ENCODE measurements at regions not wholly inside any gene's neighbourhood (a gene's known extent, or its start where the extent isn't known, plus 50 kb on each side); places are given as distances from the start of the nearest gene placed in this dataset.
A peak's percentile ranks its signal among the peaks of the same experiment; 100 is the strongest.

DNA sequence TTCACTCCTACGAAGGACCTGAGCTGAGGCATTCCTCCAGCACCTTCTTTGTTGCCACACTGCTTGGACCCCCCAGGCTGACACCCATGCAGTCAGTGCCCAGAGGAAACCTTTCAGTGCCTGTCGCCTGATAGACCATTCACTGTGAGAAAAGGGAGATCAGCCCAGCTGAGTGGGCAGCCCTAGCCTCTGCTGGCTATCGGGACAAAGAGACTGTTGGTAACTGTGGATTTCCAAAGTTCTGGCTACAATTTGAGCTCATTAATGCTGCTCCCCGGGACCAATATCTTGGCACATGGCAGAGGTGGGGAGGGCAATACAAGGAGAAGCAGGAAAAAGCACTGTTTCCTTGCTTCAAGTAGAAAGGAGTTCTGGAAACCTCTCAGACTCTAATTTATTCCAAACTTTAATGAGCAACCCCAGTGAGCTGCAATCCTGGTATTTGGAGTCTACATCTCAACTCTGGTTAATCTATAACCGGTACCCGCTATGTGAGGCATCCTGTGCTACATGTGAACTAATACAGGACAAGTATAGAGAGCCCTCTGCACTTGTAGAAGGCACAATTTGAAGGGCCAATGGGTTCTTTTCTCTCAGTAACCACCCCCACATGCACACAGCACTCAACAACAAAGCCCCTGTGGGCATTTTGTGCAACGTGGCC, 200.7 kb upstream of the NCAM1 start:
- no peak for DNase-seq

DNA sequence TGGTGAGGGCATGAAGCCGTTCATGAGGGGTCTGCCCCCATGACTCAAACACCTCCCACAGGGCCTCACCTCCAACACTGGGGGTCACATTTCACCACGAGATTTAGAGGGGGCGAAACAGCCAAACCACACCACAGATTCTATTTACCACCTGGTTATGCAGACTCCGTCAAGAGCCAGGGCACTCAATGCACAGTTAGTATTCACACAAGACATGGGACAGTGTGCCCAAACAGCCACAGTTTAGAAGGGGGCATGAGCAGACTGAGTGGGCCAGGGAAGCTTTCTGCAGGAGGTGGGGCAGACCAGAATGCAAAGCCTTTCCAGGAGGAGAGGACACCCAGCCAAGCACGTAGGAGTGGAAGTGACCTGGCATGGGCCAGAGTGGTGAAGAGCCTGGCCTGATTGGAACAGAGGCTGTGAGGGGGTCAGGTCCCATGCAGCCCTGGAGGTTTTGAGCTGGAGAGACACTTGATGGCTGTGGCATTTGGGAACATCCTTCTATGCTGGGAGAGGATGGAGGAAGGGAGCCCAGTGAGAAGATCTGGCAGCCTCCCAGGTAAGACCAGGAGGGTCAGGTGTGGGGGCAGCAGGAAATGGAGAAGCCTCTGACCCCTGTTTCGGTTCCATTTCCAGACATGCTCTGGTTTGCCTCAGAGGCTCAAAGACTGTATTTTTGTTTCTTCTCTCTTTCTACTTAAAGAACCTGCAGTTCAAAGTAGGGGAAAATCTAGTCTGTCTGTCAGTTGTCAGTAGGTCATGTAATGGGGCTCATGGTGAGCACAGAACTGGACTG, 199.1 kb upstream of the NCAM1 start:
- no peak for DNase-seq

DNA sequence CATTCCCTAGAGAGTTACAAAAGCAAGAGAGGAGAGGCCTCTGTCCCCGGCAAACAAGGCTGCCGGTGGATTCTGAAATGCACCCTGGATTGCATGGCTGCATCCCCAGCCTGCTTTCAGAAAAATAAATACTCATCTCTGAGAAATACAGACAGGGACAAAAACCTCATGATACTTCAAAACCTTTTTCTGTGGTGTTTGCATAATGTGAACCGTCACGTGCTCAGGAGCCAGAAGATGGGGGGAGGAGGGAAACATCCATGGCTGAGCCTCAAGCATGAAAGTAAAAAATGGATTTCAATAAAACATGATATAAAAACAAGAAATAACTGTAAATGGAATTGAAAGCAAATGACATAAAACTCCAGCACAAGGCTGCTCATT, 198.5 kb upstream of the NCAM1 start:
- DNase-seq = no peak

DNA sequence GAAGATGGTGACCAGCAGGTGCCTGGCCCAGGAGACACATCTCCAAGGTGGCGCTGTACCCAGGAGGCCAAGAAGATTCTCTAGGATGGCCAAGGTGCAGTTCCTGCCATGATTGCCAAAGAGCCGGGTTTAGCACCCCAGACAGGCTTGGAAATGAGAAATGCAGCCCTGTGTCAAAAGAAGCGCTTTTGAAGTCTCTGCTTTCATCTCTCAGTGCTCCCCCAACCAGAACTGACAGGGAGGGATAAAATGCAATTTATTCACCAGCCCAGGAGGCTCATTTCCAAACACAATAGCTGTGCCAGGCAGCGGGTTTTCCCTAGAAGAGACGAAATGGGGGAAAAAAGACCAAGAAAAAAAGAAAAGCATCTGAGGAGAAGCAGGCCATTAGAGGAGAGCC, 195.9 kb upstream of the NCAM1 start:
- DNase-seq = no peak

DNA sequence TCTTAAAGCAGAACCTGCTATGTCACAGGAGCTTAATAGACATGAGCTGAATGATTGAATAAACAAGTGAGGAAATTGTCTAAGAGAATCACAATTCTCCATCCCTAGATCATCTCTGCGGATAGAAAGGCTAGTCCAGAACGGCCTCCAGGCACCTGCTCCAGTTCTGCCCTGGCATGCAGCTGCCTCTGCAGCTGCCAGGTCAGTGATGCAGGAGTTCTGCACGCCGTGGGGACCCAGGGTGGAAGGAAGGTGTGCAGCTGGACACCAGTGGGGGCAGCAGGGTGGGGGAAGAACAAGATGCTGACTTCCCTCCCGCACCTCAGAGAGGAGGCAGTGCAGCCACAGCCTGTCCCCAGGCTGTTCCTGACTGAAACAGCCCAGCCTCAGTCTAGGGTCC, 192.1 kb upstream of the NCAM1 start:
- DNase-seq = no peak

DNA sequence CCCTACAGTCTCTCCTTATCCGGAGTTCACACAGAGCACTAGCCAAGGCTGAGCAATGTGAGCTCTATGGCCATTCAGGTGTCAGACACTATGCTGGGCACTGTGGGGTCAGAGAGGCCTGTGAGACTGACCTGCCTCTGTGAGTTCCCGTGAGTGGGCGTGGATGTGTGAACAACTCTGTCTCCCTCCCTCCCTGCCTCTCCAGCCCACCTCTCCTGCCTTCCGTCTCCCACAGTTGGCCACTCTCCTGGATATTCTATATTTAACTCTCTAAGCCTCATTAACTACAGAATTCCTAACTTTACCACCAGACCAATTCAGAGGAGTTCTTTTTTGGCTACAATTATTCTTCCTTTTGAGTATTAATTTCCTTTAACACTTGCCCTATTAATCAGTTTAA, 191.6 kb upstream of the NCAM1 start:
- DNase-seq = no peak

DNA sequence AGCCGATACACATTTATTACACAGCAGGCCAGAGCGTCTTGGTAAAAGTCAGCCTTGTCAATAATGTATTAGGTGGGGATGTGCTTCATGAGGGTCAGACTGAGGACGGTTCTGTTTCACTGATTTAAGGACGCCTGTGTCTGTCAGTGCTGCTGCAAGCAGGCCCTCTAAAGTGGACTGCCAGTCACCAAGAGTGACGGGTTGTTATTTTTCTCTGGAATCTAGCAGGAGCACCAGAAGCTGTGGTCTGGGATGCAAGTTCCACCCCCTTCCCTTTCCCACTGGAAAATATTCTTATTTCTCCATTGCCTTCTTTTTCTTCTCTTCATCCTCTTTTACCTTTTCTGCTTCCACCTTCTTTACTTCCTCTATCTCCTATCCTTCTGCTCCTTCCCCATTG, 191.2 kb upstream of the NCAM1 start:
- DNase-seq = no peak

DNA sequence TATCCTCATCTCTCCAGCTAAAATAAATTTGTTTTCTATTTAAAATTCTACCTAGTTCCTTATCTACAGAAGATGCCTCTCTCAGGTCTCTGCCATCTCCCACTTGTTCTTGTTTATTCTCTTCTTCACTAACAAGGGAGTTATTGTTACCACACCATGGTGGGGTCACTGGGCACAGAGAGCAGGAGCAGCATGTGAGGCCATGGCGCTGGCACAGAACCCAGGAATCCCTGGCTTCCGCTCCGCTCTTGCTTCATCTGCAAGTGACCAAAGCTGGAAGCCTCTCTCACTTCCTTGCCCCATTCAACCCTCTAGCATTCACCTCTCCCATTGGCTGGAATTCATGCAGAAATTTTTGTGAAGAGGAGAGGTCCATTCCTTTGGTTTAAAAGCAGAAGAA, 190.7 kb upstream of the NCAM1 start:
- no peak for DNase-seq

DNA sequence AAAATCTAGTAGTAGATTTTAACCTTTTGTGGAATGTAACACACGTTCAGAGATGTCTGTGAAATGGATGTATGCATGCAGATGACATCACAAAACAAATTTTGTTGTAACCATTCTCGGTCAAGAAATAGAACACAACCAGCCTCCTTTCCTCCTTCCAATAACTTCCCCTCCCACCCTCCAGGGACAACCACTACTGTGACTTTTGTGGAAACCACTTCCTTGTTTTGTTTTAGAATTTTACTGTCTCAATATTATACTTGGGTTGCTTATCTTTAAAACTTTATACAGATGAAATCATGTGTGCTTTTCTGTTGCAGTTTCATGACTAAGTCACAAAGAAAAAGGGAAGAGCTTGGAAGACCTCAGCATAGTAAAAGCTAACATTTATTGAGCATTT, 189.4 kb upstream of the NCAM1 start:
- no peak for DNase-seq

DNA sequence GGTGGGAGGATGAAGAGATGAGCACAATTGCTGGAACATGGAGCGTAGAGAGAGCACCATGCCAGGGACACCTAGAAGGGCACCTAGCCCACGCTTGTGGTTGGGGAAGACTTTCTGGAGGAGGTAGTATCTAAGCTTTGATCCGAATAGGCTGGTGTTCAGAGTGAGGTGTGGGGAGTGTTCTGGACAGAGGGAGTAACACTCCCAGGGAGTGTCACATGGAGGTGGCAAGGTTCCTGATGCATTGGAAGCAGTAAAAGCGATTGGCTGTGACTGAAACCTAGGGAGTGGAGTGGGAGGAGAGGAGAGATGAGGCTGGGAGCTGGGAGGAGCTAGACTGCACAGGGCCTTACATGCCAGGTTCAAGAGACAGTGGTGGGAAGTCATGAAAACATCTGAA, 188.0 kb upstream of the NCAM1 start:
- no peak for DNase-seq

DNA sequence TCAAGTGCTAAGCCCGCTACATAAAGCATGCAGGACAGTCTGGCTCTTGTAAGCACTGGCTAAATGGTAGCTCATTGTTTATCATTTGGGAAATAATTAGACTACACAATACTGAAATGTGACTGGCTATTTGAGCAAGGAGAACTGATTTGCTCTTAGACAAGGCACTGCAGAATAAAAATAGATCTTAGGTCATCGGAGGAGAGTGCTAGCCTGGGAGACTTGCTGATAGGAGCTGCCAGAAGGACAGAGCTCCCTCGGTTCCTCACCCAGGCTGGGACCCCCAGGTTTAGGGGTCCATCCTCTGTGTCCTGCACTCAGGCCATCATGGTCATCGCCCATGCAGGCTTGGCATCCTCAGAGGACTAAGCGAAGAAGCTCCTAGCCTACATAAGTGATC, 184.4 kb upstream of the NCAM1 start:
- DNase-seq = no peak

DNA sequence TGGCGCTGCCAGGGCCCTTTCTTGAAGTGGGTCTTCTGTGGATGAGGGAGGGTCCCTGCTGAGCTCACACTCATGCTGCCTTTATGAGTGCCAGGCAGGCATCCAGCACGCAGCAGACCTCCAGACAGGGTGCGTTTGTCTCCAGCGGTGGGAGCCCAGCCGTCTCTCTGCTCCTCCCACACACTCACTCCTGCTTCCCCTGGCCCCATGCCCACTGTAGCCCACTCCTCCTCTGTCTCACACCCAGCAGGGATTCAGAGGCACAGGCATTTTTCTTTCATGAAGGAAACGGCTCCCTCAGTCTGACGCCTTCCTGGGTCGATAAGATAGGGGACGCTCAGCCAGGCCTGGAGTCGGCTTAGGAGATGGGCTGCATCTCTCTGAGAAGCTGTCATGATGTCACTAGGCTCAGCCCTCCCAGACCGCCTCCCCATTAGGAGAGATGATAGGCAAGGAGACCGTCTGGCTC, 183.9 kb upstream of the NCAM1 start:
- DNase-seq = no peak

DNA sequence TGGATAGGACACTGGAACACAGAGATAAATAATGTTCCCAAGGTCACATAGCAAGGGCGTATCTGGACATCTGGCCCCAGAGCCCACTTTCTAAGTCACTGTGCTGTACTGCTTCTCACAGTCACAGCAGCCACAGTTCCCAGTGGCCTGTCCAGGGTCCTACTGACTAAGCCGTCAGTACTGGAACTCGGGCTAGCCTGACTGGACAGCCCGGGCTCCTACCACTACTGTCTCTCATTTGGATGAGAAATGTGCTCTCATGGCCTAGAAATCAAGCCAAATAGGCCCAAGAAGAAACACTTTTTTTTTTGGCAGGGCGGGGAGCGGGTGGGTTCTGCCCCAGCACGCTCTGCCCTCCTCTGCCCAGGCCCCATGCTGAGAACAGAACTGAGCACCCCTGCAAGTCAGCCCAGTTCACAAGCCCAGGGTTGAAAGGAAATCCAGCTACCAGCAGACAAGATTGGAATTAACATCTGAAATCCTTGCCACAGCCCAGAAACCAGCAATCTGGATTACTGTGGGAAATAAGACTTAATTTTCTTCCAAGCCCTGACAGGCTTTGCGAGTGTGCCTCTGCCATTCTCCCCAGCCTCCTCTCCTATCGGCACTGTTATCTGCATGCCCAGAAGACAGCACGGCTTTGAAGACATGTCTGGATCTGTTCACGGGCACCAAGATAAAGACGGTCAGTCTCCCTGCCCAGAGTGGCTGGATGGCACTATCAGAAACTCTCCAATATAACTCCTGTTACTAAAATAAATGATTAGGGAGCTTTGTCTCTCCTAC, 182.9 kb upstream of the NCAM1 start:
- no peak for DNase-seq

DNA sequence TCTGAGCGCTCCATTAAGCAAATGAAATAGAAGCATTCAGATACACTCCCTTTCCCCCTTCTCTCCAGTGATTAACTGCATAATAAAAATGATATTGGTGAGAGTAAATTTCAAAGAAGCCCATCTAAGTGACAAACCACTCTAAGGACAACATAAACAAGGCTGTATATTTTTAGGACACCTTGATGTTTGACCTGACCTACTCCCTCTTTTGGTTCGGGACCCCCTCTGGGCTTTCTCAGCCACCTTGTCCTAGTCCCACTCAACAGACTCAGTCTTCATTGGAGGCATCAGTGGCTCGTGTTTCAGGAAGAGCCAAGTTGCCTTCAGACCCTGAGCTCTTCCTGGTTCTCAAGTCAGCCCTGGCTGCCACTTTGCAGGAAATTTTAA, 182.3 kb upstream of the NCAM1 start:
- no peak for DNase-seq

DNA sequence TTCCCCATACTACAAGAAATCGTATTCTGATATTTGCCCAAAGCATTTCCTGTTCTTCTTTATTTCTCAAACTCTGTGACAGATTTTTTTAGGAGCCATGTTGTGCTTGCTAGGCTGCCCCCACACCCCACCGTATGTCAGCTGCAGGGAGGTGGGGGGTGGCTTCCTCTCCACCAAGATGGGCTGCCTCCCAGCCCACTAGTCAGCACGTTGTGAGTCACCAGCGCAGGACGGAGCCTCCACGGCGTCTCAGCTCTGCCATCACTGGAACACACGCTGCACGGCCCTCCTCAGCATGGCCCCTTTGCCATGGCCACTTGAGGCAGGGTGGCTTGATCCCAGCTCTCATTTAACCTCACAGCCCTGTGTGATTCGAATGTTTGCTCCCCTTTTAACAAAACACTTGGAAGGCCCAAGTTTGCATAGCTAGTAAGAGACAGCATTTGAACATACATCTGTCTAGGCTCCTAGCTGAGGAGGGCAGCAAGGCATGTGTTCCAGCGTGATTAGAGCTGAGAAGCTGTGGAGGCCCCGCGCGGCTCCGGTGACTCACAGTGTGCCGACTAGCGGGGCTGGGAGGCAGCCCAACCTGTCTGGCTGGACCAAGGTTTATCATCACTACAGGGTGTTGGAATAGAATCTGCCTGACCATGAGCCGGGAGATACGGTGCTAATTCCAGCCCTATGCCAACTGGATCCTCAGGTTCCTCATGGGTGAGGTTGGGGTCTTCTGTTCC, 180.7 kb upstream of the NCAM1 start:
- peak; percentile 56 for DNase-seq

DNA sequence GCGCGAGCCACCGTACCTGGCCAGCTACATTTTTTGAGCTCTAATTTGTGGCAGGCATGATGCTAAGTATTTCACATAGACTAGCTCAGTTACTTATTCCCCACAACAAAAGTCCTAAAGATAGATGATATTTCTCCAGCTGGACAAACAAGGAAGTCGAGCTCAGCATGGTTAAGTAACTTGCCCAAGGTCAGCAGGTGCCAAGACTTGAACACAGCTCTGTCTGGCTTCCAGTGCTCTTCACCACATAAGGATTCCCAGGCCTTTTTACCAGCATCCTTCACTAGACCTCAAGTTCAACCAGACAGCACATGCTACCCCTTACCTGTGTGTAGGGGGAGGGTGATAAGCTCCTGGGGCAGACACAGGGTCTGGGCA, 177.3 kb upstream of the NCAM1 start:
- DNase-seq = no peak

DNA sequence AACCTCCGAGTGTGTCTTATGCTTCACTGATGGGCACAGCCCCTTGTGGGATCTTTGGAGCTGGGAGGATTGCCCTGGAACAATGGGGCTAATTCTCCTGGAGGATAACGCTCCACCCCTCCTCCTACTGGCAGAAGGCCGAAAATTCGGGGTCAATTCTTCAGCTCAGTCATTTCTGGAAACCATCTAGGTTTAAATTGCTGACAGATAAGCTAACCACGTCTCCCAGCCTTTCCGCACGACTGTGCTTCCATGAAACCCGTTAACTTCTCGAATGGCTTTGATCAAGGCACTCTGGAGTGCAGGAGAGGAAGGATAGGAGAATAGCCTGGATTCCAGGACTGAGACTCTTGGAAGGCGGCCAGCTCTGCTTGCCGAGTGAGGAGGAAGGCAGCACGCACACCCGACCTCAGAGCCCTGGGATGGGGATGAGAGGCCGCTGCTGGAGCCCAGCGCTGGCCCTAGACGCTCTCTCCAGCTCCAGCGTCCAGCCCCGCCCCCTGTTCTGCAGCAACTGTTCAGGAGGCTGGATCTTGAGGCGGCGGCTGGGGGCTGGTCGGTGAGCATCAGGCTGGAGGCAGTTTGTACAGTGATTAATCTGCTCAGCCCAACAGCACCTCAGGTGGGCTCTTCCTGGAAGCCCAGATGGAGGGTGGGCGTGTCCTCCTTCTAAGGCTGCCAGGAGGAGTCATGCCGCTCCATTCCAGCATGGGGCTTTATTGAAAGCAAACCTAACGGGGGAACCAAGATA, 176.7 kb upstream of the NCAM1 start:
- peak; percentile 64 for DNase-seq

DNA sequence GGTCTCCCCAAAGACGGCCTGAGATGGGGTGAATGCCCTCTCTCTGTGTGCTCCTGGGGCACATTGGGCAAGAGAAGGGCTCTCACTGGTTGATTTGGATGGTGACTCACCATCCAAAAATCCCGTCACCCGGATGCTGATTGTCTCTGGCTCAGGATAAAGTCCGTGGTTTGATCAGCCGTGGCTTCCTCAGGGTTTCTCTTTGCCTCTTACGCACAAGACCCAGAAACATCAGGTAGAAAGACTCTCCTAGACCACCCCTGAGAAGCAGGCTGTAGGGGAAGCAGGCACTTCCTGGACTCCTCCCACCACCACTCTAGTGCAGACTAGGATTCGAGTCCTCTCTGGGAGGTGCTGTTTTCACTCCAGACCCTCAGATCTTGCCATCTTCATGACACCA, 176.1 kb upstream of the NCAM1 start:
- peak; percentile 50 for DNase-seq

DNA sequence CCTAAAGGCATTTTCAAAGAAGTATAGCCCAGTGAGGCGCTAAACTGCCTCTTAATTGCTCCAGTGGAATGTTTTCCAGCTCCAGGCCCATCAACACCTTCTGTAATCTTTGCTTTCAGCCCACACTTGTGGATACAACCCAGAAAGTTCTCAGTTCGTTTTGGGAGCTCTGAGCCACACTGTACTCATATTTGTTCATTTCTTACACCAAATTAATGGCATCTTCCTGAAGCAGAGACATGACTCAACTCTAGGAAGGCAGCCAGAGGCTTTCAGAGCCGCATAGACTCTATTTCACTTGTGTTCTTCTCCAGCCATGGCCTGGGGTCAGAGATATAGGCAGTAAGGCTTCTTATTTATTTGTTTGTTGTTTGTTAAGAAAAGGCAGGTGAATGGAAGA, 175.5 kb upstream of the NCAM1 start:
- peak; percentile 34 for DNase-seq

DNA sequence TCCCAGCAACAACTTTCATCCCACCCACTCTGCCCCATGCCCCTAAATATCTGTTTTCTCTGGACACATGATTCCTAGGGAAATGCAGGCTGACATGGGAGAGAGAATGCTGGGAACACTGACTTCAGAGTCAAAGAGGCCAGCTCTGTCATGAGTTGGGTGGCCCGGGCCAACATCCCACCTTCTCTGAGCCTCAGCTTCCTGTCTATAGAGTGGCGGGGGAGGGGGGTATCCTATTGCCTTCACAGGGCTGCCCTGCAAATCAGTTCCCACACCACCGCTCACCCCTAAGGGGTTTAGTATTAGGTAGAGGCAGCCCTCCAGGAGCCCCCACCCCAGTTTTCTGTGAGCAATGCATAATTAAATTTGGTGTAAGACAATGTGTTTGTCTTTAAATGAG, 175.0 kb upstream of the NCAM1 start:
- DNase-seq = no peak

DNA sequence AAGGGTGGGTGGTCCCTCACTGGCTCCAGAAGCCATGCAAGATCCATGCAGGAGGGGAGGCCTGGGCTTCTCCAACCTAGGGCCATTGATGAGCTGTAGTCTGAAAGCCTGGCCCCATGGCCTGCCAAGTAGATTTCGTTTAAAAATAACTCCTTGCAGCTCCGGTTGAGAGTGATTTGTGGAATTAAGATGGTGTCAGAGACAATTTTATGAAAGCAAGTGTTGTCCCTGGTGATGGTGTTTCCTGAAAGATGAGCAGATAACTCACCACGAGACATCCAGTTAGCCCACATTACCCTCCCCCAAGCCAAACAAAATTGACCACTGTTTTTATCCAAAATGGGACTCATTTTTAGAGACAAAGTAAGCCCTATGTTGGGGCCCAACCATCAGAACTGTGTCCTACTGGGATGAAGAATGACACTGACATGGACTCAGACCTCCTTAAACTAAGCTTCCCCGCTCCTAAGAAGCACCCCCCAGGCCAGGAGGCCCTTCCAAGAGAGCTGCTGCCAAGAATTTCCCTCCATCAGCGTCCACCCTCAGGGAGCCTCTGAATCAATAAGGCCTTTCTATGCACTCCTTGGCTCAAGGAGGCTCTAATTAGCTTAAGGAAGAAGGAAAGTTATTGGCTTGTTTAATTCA, 174.2 kb upstream of the NCAM1 start:
- DNase-seq = no peak

DNA sequence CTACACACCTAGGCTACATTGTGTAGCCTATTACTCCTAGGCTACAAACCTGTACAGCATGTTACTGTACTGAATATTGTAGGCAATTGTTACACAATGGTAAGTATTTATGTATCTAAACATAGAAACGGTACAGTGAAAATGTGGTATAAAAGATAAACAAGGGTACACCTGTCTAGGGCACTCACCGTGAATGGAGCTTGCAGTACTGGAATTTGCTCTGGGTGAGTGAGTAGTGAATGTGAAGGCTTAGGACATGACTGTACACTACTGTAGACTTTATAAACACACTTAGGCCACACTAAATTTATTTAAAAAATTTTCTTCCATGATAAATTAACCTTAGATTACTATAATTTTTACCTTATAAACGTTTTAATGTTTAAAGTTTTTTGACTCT, 171.7 kb upstream of the NCAM1 start:
- no peak for DNase-seq

All from fibroblast of skin of back (primary cell).